Activated CD4-positive, alpha-beta T cell treated with anti-CD3 and anti-CD28 coated beads for 36 hours (primary cell): ENCODE measurements at regions not wholly inside any gene's neighbourhood (a gene's known extent, or its start where the extent isn't known, plus 50 kb on each side); places are given as distances from the start of the nearest gene placed in this dataset.

Experiments
- ATAC-seq: fragments of 200-7000 bp; cut with Tn5 transposase; one replicate; pipeline ENCODE4 v1.10.0; 2021; ENCODE audit warnings: mild to moderate bottlenecking, moderate library complexity
- CTCF ChIA-PET: fragments of 350-600 bp; sonication (Branson Sonifier 250); formaldehyde crosslinking; loops from one replicate; lab custom pipeline; 2021; ENCODE audit warnings: antibody characterized with exemption; lab: Charles Lee
- POLR2A ChIA-PET: fragments of 350-600 bp; sonication (Branson Sonifier 250); formaldehyde crosslinking; loops from one replicate; lab custom pipeline; 2021; ENCODE audit warnings: antibody characterized with exemption, inconsistent platforms; lab: Charles Lee
- DNase-seq: peaks from one replicate; pipeline ENCODE4 v3.0.0-alpha.2; 2020
- H3K27ac Mint-ChIP-seq: one replicate; pipeline ENCODE4 v1.8.0; 2021; ENCODE audit warnings: mixed read lengths
- H3K27me3 Mint-ChIP-seq: one replicate; pipeline ENCODE4 v1.8.0; 2021; ENCODE audit warnings: mixed read lengths
- H3K36me3 Mint-ChIP-seq: one replicate; pipeline ENCODE4 v1.8.0; 2021; ENCODE audit warnings: low read depth, mixed read lengths
- H3K4me1 Mint-ChIP-seq: one replicate; pipeline ENCODE4 v1.8.0; 2021; ENCODE audit warnings: mixed read lengths
- H3K4me3 Mint-ChIP-seq: one replicate; pipeline ENCODE4 v1.8.0; 2021; ENCODE audit warnings: mild to moderate bottlenecking, moderate library complexity, mixed read lengths
- H3K9me3 Mint-ChIP-seq: one replicate; pipeline ENCODE4 v1.8.0; 2021; ENCODE audit warnings: low read depth, mixed read lengths
- intact Hi-C, 2 experiments: fragments of 100-400 bp; cut with DNase I in 1 of 2; cut with micrococcal nuclease in 1 of 2; formaldehyde crosslinking; loops; one replicate each; pipeline versions ENCODE4 v1.14.2 to v1.15.1; 2022 to 2024; cut with DNase I, micrococcal nuclease

DNA sequence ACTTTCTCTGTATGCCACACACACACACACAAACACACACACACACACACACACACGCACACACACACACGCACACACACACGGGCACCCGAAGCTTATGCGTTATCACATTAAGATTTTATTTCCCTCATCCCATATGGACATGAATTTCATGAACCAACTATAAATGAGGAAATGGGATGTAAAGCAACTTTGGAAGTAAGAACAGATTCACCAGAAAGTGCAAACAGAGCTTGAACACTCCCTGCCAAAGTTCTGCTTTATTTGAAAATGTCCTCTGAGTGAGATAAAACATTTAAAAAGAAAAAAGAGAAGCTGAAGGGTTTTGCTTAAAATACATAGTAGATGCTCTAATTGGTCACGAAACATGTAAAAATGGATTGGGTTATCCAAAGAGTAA lies 90.4 kb upstream of the OTX2 start:
- Mint-ChIP-seq H3K9me3 (no peaks in the 10 kb centered on the region), H3K4me1 (no peaks in the 10 kb centered on the region), H3K27ac (no peak overlapping the region), H3K27me3 (peaks cover 21% of the 10 kb centered on the region), H3K4me3 (no peak overlapping the region), H3K36me3 (no peaks in the 10 kb centered on the region)
- POLR2A ChIA-PET, result no interaction called here
- intact Hi-C loops, result no loop called here
- CTCF ChIA-PET, result interaction anchor here (1.2 kb wide), 1 partner anchor 10 kb away, joined by 3 read pairs; no protein-coding TSS in a partner anchor
- ATAC-seq, result no peak
- no peak for DNase-seq

DNA sequence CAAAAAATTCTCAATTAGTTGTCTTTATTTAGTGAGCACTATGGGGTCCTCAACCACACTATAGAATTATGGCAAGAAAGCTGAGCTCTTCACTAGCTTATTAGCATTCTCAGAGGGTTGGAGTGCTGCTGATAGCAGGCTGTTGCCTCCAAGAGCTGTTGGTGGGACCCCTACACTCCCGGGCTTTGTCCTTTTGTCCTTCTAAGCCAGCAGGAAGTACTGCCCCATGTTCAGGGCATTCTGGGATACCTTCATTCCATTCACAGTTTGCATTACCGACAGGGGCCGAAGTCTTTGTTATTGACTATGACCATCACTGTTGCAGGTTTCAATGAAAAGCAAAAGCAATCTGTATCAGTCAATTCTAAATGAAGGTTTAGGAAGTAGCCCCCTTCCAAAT lies 89.5 kb upstream of the OTX2 start:
- no peak overlapping the region for H3K27ac Mint-ChIP-seq
- CTCF ChIA-PET, result no interaction called here
- POLR2A ChIA-PET, result no interaction called here
- ATAC-seq, result no peak
- peaks cover 22% of the 10 kb centered on the region for H3K27me3 Mint-ChIP-seq
- no peaks in the 10 kb centered on the region for H3K9me3 Mint-ChIP-seq
- no peaks in the 10 kb centered on the region for H3K36me3 Mint-ChIP-seq
- H3K4me3 Mint-ChIP-seq, result no peak overlapping the region
- intact Hi-C loops, result no loop called here
- DNase-seq, result no peak
- H3K4me1 Mint-ChIP-seq, result no peaks in the 10 kb centered on the region

DNA sequence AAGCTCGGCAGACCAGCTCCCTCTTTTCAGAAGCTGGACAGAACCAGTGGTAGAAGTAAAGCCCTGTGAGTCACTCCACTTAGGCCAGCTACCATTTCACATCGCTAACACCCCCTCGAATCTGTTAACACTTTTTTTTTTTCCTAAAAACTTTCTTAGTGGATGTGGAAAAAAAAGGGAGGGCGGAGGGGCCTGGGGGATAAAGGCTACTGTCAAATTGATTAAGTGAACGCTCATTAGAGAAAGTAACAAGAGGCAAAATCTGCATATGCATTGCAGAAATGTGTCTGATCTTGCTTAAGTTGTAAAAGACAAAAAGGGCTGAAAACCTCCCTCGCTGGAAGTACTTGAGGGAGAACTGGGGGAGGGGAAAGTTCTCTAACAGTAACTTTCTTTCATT lies 86.6 kb upstream of the OTX2 start:
- no peaks in the 10 kb centered on the region for H3K9me3 Mint-ChIP-seq
- ATAC-seq (no peak), DNase-seq (no peak)
- H3K36me3 Mint-ChIP-seq, result no peaks in the 10 kb centered on the region
- H3K27ac Mint-ChIP-seq, result no peak overlapping the region
- ChIA-PET POLR2A (no interaction called here), CTCF (no interaction called here)
- H3K4me3 Mint-ChIP-seq, result no peak overlapping the region
- peaks cover 27% of the 10 kb centered on the region for H3K27me3 Mint-ChIP-seq
- H3K4me1 Mint-ChIP-seq, result no peaks in the 10 kb centered on the region
- intact Hi-C loops, result no loop called here

DNA sequence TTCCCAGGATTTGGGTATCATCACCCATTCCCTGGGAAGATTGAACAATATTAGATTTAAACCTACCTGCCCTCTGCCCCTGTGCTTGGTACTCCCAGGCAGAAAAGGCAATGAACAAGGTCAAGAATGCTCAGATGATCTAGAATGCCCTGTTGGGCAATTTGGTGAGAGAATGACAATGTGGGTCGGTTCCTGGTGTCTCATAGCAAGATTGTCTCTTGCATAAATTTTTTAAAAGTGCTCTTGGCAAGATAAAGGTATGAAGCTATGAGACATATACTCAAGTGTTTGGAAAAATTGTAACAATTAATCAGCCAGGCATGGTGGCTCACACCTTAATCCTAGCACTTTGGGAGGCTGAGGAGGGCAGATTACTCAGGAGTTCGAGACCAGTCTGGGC lies 86.0 kb upstream of the OTX2 start:
- H3K4me1 Mint-ChIP-seq, result no peaks in the 10 kb centered on the region
- no peak overlapping the region for H3K27ac Mint-ChIP-seq
- no peaks in the 10 kb centered on the region for H3K9me3 Mint-ChIP-seq
- DNase-seq, result no peak
- ATAC-seq, result no peak
- H3K27me3 Mint-ChIP-seq, result peaks cover 30% of the 10 kb centered on the region
- ChIA-PET CTCF (interaction anchor here (0.8 kb wide), 1 partner anchor 10 kb away, joined by 4 read pairs; no protein-coding TSS in a partner anchor), POLR2A (no interaction called here)
- H3K4me3 Mint-ChIP-seq, result no peak overlapping the region
- intact Hi-C loops, result no loop called here
- H3K36me3 Mint-ChIP-seq, result no peaks in the 10 kb centered on the region

DNA sequence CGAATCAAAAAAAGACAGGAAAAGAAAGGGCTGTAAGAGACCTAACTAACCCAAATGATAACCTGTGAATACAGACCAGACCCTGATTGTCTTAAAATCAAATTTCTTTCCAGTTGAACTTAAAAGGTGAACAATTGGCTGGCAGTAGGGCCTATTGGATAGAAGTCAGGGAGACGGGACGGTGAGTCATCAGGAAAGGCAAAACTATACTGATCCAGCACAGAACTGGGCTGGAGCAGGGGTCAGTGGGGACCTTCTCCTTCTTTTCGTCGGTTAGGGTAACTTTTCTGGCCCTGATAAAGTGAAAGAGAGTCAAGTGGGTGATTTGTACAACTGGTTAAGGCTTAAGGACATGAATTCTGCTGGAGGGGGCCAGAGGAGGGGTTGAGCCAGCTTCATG lies 84.9 kb upstream of the OTX2 start:
- DNase-seq, result no peak
- POLR2A ChIA-PET, result no interaction called here
- Mint-ChIP-seq H3K4me1 (no peaks in the 10 kb centered on the region), H3K9me3 (no peaks in the 10 kb centered on the region), H3K27me3 (peaks cover 28% of the 10 kb centered on the region), H3K36me3 (no peaks in the 10 kb centered on the region), H3K4me3 (no peak overlapping the region), H3K27ac (no peak overlapping the region)
- no peak for ATAC-seq
- intact Hi-C loops, result no loop called here
- CTCF ChIA-PET, result interaction anchor here (0.8 kb wide), 1 partner anchor 9 kb away, joined by 4 read pairs; no protein-coding TSS in a partner anchor

DNA sequence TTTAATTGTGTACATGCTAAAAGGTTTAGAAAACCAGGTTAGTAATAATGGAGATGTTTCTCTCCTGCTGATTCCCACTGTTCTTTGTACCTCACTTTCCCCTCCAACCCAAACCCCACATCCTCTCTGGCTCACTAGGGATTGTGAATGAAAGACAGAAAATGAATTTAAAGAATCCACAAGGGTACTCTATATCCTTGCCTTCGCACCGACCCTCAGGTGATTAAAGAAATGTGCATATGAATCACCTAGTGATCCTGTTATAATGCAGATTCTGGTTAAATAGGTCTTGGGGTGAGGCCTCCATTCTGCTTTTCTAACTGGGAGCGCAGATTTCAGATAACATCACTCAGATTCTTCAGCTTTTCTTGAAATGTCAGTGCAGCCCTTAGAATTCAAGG lies 84.3 kb upstream of the OTX2 start:
- CTCF ChIA-PET, result no interaction called here
- DNase-seq (no peak), ATAC-seq (no peak)
- no peak overlapping the region for H3K27ac Mint-ChIP-seq
- no peaks in the 10 kb centered on the region for H3K36me3 Mint-ChIP-seq
- H3K4me1 Mint-ChIP-seq, result no peaks in the 10 kb centered on the region
- POLR2A ChIA-PET, result no interaction called here
- H3K9me3 Mint-ChIP-seq, result no peaks in the 10 kb centered on the region
- H3K27me3 Mint-ChIP-seq, result peaks cover 29% of the 10 kb centered on the region
- intact Hi-C loops, result no loop called here
- no peak overlapping the region for H3K4me3 Mint-ChIP-seq

DNA sequence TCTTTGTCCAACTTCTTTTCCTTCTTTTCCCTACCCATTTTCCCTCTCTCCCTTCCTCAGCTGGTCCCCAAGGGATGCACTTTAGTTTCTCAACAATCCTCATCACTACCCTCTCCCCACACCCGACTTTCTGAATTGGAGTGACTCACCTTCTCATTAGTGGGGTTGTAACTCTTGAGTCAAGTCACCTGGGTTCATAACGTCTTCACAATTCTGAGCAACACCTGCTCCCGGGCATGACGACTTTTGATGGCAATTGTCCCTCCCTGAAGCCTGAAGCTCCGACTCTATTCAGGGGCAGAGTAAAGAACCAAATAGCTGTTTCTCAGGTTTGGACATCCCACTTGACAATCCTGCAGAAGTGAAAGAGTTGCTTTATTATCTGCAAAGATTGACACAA lies 82.7 kb upstream of the OTX2 start:
- no peak for ATAC-seq

DNA sequence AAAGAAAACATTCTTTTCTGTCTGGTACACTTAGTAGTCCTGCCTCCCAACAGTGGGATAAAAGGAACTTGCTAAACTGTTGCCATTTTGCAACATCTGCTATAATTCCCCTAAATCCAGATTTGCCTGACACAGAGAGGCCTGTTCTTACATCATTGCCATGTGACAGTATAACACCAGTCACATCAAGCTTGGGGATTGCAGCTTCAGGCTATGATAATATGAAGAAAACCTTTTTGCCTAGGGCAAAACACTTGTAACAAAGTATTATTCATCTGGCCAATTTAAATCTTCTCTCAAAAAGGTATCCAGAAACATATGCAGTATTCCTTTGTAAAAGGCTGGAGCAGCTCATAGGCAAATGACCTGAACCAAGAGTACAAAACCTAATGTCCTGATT lies 80.9 kb upstream of the OTX2 start:
- H3K27ac Mint-ChIP-seq, result no peak overlapping the region
- H3K27me3 Mint-ChIP-seq, result peaks cover 38% of the 10 kb centered on the region
- ChIA-PET CTCF (no interaction called here), POLR2A (no interaction called here)
- no peaks in the 10 kb centered on the region for H3K4me1 Mint-ChIP-seq
- H3K4me3 Mint-ChIP-seq, result no peak overlapping the region
- no peak for ATAC-seq
- no peaks in the 10 kb centered on the region for H3K9me3 Mint-ChIP-seq
- intact Hi-C loops, result no loop called here
- no peak for DNase-seq
- H3K36me3 Mint-ChIP-seq, result no peaks in the 10 kb centered on the region

More for the DNA sequence above, 82.7 kb upstream of the OTX2 start:
- no peak for DNase-seq
- Mint-ChIP-seq H3K9me3 (no peaks in the 10 kb centered on the region), H3K4me3 (no peak overlapping the region), H3K4me1 (no peaks in the 10 kb centered on the region), H3K36me3 (no peaks in the 10 kb centered on the region), H3K27ac (no peak overlapping the region), H3K27me3 (peaks cover 34% of the 10 kb centered on the region)
- POLR2A ChIA-PET, result no interaction called here
- CTCF ChIA-PET, result no interaction called here
- intact Hi-C loops, result no loop called here

DNA sequence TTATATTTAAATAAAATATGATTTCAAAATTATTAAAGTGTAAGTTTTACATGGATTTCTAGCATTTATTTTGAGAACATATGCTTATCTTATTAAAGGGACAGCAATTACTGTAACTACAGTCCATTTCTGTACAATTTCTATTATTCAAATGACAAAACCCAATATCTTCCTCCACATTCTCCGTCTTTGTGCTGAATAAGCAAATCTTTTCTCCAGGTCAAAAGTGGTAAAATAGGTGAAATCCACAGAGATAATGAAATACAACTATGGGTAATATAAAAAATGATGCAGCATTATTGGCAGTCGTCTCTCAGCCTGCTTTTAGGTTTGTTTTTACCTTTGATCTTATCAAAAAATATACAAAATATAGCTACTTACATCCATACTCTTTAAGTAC lies 79.4 kb upstream of the OTX2 start:
- Mint-ChIP-seq H3K27ac (no peak overlapping the region), H3K4me1 (no peaks in the 10 kb centered on the region), H3K27me3 (peaks cover 32% of the 10 kb centered on the region), H3K4me3 (no peak overlapping the region), H3K9me3 (no peaks in the 10 kb centered on the region), H3K36me3 (no peaks in the 10 kb centered on the region)
- DNase-seq, result no peak
- ChIA-PET POLR2A (no interaction called here), CTCF (no interaction called here)
- intact Hi-C loops, result no loop called here
- ATAC-seq, result no peak

DNA sequence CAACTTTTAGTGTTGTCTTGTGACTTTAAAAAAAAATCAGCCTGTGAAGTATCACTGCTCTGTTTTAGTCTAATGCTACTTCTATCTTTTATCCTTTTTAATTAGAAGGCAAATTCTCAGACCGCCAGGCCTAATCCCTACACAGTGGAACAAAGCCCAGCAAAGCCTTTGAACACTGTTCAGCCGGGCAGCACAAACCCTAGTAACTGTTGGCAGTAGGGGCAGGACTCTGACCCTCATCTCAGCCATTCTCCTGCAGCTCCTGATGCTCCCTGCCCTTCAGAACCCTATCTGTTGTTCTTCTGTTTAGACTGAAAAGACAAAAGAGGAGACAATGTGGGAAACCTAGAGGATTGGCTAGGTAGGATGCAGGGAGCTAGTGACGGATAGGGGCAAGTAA lies 78.0 kb upstream of the OTX2 start:
- POLR2A ChIA-PET, result no interaction called here
- DNase-seq (no peak), ATAC-seq (no peak)
- H3K4me3 Mint-ChIP-seq, result no peak overlapping the region
- H3K9me3 Mint-ChIP-seq, result no peaks in the 10 kb centered on the region
- peaks cover 33% of the 10 kb centered on the region for H3K27me3 Mint-ChIP-seq
- H3K27ac Mint-ChIP-seq, result no peak overlapping the region
- intact Hi-C loops, result no loop called here
- H3K4me1 Mint-ChIP-seq, result no peaks in the 10 kb centered on the region
- CTCF ChIA-PET, result no interaction called here
- H3K36me3 Mint-ChIP-seq, result no peaks in the 10 kb centered on the region

DNA sequence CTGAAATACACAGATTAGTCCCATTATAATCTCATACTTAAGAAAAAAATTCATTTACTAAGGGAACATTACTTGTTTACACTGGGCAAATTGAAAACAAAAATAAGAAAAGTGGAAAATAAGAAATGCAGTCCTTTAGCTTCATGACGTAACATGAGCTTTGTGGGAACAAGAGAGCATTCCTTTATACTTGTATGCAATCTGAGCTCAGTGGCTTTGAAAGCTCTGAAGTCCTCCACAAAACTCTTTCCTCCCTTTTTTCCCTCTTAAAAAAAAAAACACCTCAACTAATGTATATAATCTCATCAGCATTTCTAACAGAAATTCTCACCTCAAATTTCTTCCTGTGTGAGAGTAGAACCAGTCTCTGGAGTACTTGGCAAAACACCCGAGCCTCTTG lies 76.9 kb upstream of the OTX2 start:
- Mint-ChIP-seq H3K9me3 (no peaks in the 10 kb centered on the region), H3K4me3 (no peak overlapping the region), H3K4me1 (no peaks in the 10 kb centered on the region), H3K27ac (no peak overlapping the region), H3K36me3 (no peaks in the 10 kb centered on the region), H3K27me3 (peaks cover 30% of the 10 kb centered on the region)
- DNase-seq (no peak), ATAC-seq (no peak)
- CTCF ChIA-PET, result no interaction called here
- intact Hi-C loops, result no loop called here
- POLR2A ChIA-PET, result no interaction called here

DNA sequence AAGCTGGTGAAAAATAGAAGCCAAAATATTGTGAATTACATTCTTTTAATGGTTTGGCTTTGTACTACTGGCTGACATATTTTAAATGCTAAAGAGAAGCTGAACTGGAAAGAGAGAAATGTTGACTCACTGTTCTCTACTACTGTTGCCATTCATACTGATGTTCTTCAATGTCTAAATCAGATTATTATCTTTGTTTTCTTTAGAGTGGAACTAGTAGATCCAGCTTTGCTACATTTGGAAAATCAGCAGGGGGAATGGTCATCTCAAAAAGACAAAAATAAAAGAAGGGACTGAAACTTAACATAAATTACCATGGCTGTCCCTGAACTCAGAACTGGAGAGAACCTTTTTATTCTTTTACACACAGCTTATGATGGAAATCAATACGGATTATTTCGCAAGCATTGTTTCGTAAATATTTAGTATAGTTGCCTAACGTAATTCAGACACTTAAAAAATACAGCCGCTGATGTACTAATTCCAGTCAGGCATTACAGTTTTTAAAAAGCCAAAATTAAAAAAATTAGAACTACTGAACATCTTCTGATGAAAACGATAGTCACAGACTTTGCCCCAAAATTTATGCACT lies 76.3 kb upstream of the OTX2 start:
- no peaks in the 10 kb centered on the region for H3K9me3 Mint-ChIP-seq
- H3K4me3 Mint-ChIP-seq, result no peak overlapping the region
- H3K36me3 Mint-ChIP-seq, result no peaks in the 10 kb centered on the region
- H3K27me3 Mint-ChIP-seq, result peaks cover 31% of the 10 kb centered on the region
- no peak overlapping the region for H3K27ac Mint-ChIP-seq
- POLR2A ChIA-PET, result interaction anchor here (0.5 kb wide), 1 partner anchor 350 kb away, joined by 4 read pairs; no protein-coding TSS in a partner anchor
- H3K4me1 Mint-ChIP-seq, result no peaks in the 10 kb centered on the region
- DNase-seq (no peak), ATAC-seq (no peak)
- CTCF ChIA-PET, result interaction anchor here (1.0 kb wide), 1 partner anchor 9 kb away, joined by 4 read pairs; no protein-coding TSS in a partner anchor
- intact Hi-C loops, result no loop called here
